Lower leg skin (tissue), 4 donors: ENCODE measurements at regions not wholly inside any gene's neighbourhood (a gene's known extent, or its start where the extent isn't known, plus 50 kb on each side); places are given as distances from the start of the nearest gene placed in this dataset.

ENCODE experiments used
- DNase-seq, 2 donors: peaks; one replicate each; pipeline ENCODE4 v3.0.0-alpha.2; 2019; ENCODE audit warnings: low spot score in 2 of 2
- H3K4me3 ChIP-seq: fragments of 200-600 bp; sonication (generic); 2 replicates; pipeline ENCODE4 v1.5.1; 2017; ENCODE audit warnings: mild to moderate bottlenecking, low read depth; ENCODE audit not compliant: poor library complexity, severe bottlenecking
- CTCF ChIP-seq, 3 donors: fragments of 450-650 bp; IDR thresholded peaks; one replicate each; pipeline ENCODE4 v1.5.1; 2016; ENCODE audit warnings: antibody characterized with exemption in 3 of 3, mild to moderate bottlenecking in 3 of 3, moderate library complexity in 2 of 3
- POLR2A ChIP-seq, 2 donors: fragments of 450-650 bp; IDR thresholded peaks; one replicate each; pipeline ENCODE4 v1.6.1; 2016 to 2017; ENCODE audit warnings: antibody characterized with exemption in 2 of 2, mild to moderate bottlenecking in 1 of 2, moderate library complexity in 1 of 2
- WGBS, 2 donors: methylation state at CpG; one replicate each; pipeline ENCODE4 v1.1.5; 2018; 5-methylcytosine and 5-hydroxymethylcytosine counted together
- intact Hi-C: fragments of 100-400 bp; cut with DNase I; formaldehyde crosslinking; loops from one replicate; pipeline ENCODE4 v1.15.0; 2023; ENCODE audit warnings: low total_unique reads

GRCh38 chr4:123853651-123854050 is 457.1 kb downstream of the SPRY1 start:
- intact Hi-C loops = no loop called here
- 86 to 88% methylated on average over 3 of the region's 3 CpGs for WGBS, 2 donors
- no peak for TF ChIP-seq CTCF (IDR thresholded peaks at IDR 0.05)
- TF ChIP-seq POLR2A (IDR thresholded peaks at IDR 0.05) = no peak

GRCh38 chr4:123856689-123857545 is 460.3 kb downstream of the SPRY1 start:
- WGBS, 2 donors = 26 to 28% methylated on average over 9 of the region's 9 CpGs
- peak in 1 of 2 donors; percentile 32 for DNase-seq

More at GRCh38 chr4:123853651-123854050, 457.1 kb downstream of the SPRY1 start:
- DNase-seq = no peak
- no peak overlapping the region for H3K4me3 ChIP-seq

DNA sequence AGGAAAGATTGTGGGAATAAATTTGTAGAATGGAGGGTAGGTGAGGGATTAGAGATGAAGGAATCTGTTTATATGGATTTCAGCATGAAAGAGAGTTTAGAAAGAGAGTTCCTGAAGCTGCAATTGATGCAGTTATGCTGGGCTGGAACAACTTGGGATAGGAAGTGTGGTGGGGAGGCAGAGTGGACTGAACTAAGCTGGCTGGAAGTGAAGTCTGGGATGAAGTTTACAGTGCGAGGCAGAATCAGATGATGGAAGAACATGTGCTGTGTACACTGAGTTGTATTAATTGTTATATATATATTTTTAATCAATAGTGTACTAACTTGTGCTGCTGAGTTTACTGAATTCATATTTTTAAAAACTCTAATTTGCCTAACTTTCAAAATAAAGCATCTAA is 461.9 kb downstream of the SPRY1 start:
- intact Hi-C loops = no loop called here
- no peak for TF ChIP-seq CTCF (IDR thresholded peaks at IDR 0.05)
- no peak for TF ChIP-seq POLR2A (IDR thresholded peaks at IDR 0.05)
- H3K4me3 ChIP-seq = no peak overlapping the region
- WGBS, 2 donors = 83 to 86% methylated on average over 1 of the region's 1 CpG
- no peak for DNase-seq

More at GRCh38 chr4:123856689-123857545, 460.3 kb downstream of the SPRY1 start:
- H3K4me3 ChIP-seq = no peak overlapping the region
- intact Hi-C loops = no loop called here
- TF ChIP-seq CTCF (IDR thresholded peaks at IDR 0.05) (no peak), POLR2A (IDR thresholded peaks at IDR 0.05) (no peak)

GRCh38 chr4:123862812-123863211 is 466.2 kb downstream of the SPRY1 start:
- WGBS, 2 donors = 62 to 70% methylated on average over 4 of the region's 4 CpGs
- no peak for DNase-seq
- TF ChIP-seq CTCF (IDR thresholded peaks at IDR 0.05) = no peak
- TF ChIP-seq POLR2A (IDR thresholded peaks at IDR 0.05) = no peak
- intact Hi-C loops = no loop called here
- no peak overlapping the region for H3K4me3 ChIP-seq

GRCh38 chr4:123866796-123867195 is 470.2 kb downstream of the SPRY1 start:
- H3K4me3 ChIP-seq = no peak overlapping the region
- 75 to 76% methylated on average over 2 of the region's 2 CpGs for WGBS, 2 donors
- intact Hi-C loops = no loop called here
- no peak for DNase-seq
- no peak for TF ChIP-seq CTCF (IDR thresholded peaks at IDR 0.05)
